ENCODE measurements at regions not wholly inside any gene's neighbourhood (a gene's known extent, or its start where the extent isn't known, plus 50 kb on each side); places are given as distances from the start of the nearest gene placed in this dataset.
A peak's percentile ranks its signal among the peaks of the same experiment; 100 is the strongest.
"Not testable (repeated sequence)": the region's sequence is repeated elsewhere in the genome, so short reads cannot be mapped to it uniquely, and the experiment has no call there.

- DNase-seq: peak; percentile 35
- 33 to 44% (median 41%) methylated on average over 1 to 5 of the region's 5 CpGs for WGBS, 5 donors
- intact Hi-C loops (cut with DNase I; ENCODE audit: low total_unique reads): no loop called here
- TF ChIP-seq CTCF (IDR thresholded peaks at IDR 0.05 in 8 of 11, conservative IDR thresholded peaks at IDR 0.05 in 3 of 11) (no peak), POLR2AphosphoS5 (IDR thresholded peaks at IDR 0.05) (no peak), POLR2A (IDR thresholded peaks at IDR 0.05) (no peak)
- no peaks in the 10 kb centered on the region for H3K36me3 ChIP-seq
- peaks cover 0 to 18% (median 6%) of the 10 kb centered on the region in 8 donors for H3K9me3 ChIP-seq
- H3K4me1 ChIP-seq: no peaks in the 10 kb centered on the region
- no peak overlapping the region for H3K27ac ChIP-seq
- no peak overlapping the region for H3K4me3 ChIP-seq
- peaks cover 0 to 17% (median 0%) of the 10 kb centered on the region in 7 donors for H3K27me3 ChIP-seq (replicated peaks in 1 of 7)
These were observed 111.1 kb downstream of the KLF8 start for GRCh38 chrX:56343219-56343618.

GRCh38 chrX:56343664-56344063, 111.5 kb downstream of the KLF8 start:
- no peak overlapping the region for H3K27ac ChIP-seq
- intact Hi-C loops (cut with DNase I; ENCODE audit: low total_unique reads): no loop called here
- TF ChIP-seq CTCF (IDR thresholded peaks at IDR 0.05 in 8 of 11, conservative IDR thresholded peaks at IDR 0.05 in 3 of 11) (no peak), POLR2A (IDR thresholded peaks at IDR 0.05) (no peak), POLR2AphosphoS5 (IDR thresholded peaks at IDR 0.05) (no peak)
- 35 to 45% (median 38%) methylated on average over 2 to 5 of the region's 5 CpGs for WGBS, 5 donors
- H3K4me1 ChIP-seq: no peaks in the 10 kb centered on the region
- no peak overlapping the region for H3K4me3 ChIP-seq
- H3K9me3 ChIP-seq: peaks cover 0 to 22% (median 8%) of the 10 kb centered on the region in 8 donors
- DNase-seq: no peak
- H3K36me3 ChIP-seq: no peaks in the 10 kb centered on the region
- H3K27me3 ChIP-seq (replicated peaks in 1 of 7): peaks cover 0 to 17% (median 0%) of the 10 kb centered on the region in 7 donors

- WGBS, 5 donors: 58 to 93% (median 67%) methylated on average over 3 to 4 of the region's 4 CpGs
- H3K36me3 ChIP-seq; H3K4me3 ChIP-seq; intact Hi-C loops (cut with DNase I; ENCODE audit: low total_unique reads); H3K27me3 ChIP-seq (replicated peaks in 1 of 7); H3K27ac ChIP-seq; DNase-seq; H3K4me1 ChIP-seq: not testable (repeated sequence)
- H3K9me3 ChIP-seq: peaks cover 0 to 13% (median 3%) of the 10 kb centered on the region in 8 donors
These were observed 126.0 kb downstream of the KLF8 start for GRCh38 chrX:56358145-56358544.

GRCh38 chrX:56365171-56365570, 133.0 kb downstream of the KLF8 start:
- H3K27me3 ChIP-seq (replicated peaks in 1 of 7); H3K36me3 ChIP-seq; H3K4me1 ChIP-seq; H3K27ac ChIP-seq; DNase-seq; intact Hi-C loops (cut with DNase I; ENCODE audit: low total_unique reads); H3K4me3 ChIP-seq: not testable (repeated sequence)
- H3K9me3 ChIP-seq: peaks cover 0 to 18% (median 2%) of the 10 kb centered on the region in 8 donors
- WGBS, 5 donors: 69 to 75% (median 74%) methylated on average over 2 of the region's 2 CpGs

GRCh38 chrX:56366901-56367300, 134.7 kb downstream of the KLF8 start:
- TF ChIP-seq POLR2A (IDR thresholded peaks at IDR 0.05) (no peak), POLR2AphosphoS5 (IDR thresholded peaks at IDR 0.05) (no peak), CTCF (IDR thresholded peaks at IDR 0.05 in 8 of 11, conservative IDR thresholded peaks at IDR 0.05 in 3 of 11) (no peak)
- no peak for DNase-seq
- no peaks in the 10 kb centered on the region for H3K4me1 ChIP-seq
- H3K36me3 ChIP-seq: no peaks in the 10 kb centered on the region
- H3K9me3 ChIP-seq: peaks cover 0 to 10% (median 0%) of the 10 kb centered on the region in 8 donors
- WGBS, 5 donors: 76 to 91% (median 88%) methylated on average over 4 to 9 of the region's 9 CpGs
- intact Hi-C loops (cut with DNase I; ENCODE audit: low total_unique reads): no loop called here
- H3K27me3 ChIP-seq (replicated peaks in 1 of 7): no peaks in the 10 kb centered on the region
- H3K4me3 ChIP-seq: no peak overlapping the region
- H3K27ac ChIP-seq: no peak overlapping the region

Measured in spleen (tissue), 11 donors.